ENCODE measurements at regions not wholly inside any gene's neighbourhood (a gene's known extent, or its start where the extent isn't known, plus 50 kb on each side); places are given as distances from the start of the nearest gene placed in this dataset.

DNA sequence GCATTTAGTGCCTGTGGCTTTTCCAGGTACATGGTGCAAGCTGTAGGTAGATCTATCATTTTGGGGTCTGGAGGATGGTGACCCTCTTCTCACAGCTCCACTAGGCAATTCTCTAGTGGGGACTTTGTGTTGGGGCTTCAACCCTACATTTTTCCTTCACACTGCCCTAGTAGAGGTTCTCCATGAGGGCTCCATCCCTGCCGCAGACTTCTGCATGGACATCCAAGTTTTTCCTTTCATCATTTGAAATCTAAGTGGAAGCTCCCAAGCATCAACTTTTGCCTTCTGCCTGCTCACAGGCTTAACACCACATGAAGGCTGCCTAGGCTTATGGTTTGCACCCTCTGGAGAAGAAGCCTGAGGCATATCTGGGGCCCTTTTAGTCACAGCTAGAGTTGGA is 492.7 kb downstream of the PIK3C3 start:
- Histone ChIP-seq H3K27ac (ENCODE audit: low read length) (no peak overlapping the region), H3K27me3 (ENCODE audit: insufficient read depth, low read length) (no peaks in the 10 kb centered on the region), H3K4me1 (ENCODE audit: insufficient read depth, low read length) (no peaks in the 10 kb centered on the region), H3K9ac (ENCODE audit: low read depth, low read length) (no peak overlapping the region), H3K36me3 (ENCODE audit: insufficient read depth, low read depth, low read length) (no peaks in the 10 kb centered on the region), H3K9me3 (ENCODE audit: insufficient read depth, low read depth, low read length) (peaks cover 29% of the 10 kb centered on the region), H3K4me3 (ENCODE audit: low read length) (no peak overlapping the region)

DNA sequence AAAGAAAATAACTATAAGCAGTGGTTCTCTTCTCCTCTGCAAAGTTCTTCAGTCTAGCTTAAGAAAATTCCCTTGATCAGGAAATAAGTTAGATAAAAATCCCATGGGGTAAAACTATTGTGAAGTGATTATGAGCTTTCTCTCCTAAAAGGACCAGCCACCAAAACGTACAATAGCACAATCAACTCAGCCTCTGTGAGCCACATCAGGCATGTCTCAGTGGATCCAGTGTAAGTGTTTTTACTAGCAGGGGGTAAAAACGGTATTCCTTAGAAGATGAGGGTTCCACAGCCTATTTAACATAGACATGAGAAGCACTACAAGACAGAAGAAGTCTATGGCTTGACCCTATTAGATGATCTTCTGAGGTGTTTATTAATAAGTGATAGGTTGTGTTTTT is 503.2 kb downstream of the PIK3C3 start:
- Histone ChIP-seq H3K4me1 (ENCODE audit: insufficient read depth, low read length) (no peaks in the 10 kb centered on the region), H3K36me3 (ENCODE audit: insufficient read depth, low read depth, low read length) (no peaks in the 10 kb centered on the region), H3K9me3 (ENCODE audit: insufficient read depth, low read depth, low read length) (no peaks in the 10 kb centered on the region), H3K4me3 (ENCODE audit: low read length) (no peak overlapping the region), H3K27me3 (ENCODE audit: insufficient read depth, low read length) (no peaks in the 10 kb centered on the region), H3K9ac (ENCODE audit: low read depth, low read length) (no peak overlapping the region), H3K27ac (ENCODE audit: low read length) (no peak overlapping the region)

- Histone ChIP-seq H3K27me3 (ENCODE audit: insufficient read depth, low read length) (no peaks in the 10 kb centered on the region), H3K9ac (ENCODE audit: low read depth, low read length) (no peak overlapping the region), H3K9me3 (ENCODE audit: insufficient read depth, low read depth, low read length) (no peaks in the 10 kb centered on the region)
Observed at GRCh38 chr18:42459873-42460272, 504.8 kb downstream of the PIK3C3 start.

DNA sequence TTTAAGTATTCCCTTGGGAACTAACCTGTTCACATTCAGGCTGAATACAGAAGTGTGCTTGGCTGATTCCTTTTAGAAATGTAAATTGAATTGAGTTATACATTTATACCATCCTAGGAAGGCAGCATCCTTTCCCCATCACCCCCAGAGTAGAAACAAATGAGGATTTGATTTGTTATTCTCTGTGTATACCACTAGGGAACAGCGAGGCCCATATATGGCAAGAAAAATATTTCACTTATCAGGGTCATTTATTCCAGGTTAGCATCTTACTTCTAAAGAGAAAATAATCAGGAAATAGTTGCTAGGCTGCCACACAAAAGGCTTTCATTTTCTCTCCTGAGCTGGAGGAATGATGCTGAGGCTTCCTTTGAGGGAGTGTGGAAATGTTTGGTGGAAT is 516.9 kb downstream of the PIK3C3 start:
- Histone ChIP-seq H3K4me3 (ENCODE audit: low read length) (no peak overlapping the region), H3K27me3 (ENCODE audit: insufficient read depth, low read length) (no peaks in the 10 kb centered on the region), H3K36me3 (ENCODE audit: insufficient read depth, low read depth, low read length) (no peaks in the 10 kb centered on the region), H3K9me3 (ENCODE audit: insufficient read depth, low read depth, low read length) (no peaks in the 10 kb centered on the region), H3K9ac (ENCODE audit: low read depth, low read length) (no peak overlapping the region), H3K4me1 (ENCODE audit: insufficient read depth, low read length) (no peaks in the 10 kb centered on the region), H3K27ac (ENCODE audit: low read length) (no peak overlapping the region)

More at GRCh38 chr18:42459873-42460272, 504.8 kb downstream of the PIK3C3 start:
- H3K36me3 ChIP-seq (ENCODE audit: insufficient read depth, low read depth, low read length) = no peaks in the 10 kb centered on the region
- no peaks in the 10 kb centered on the region for H3K4me1 ChIP-seq (ENCODE audit: insufficient read depth, low read length)
- no peak overlapping the region for H3K4me3 ChIP-seq (ENCODE audit: low read length)
- H3K27ac ChIP-seq (ENCODE audit: low read length) = no peak overlapping the region

- no peaks in the 10 kb centered on the region for H3K9me3 ChIP-seq (ENCODE audit: insufficient read depth, low read depth, low read length)
- H3K27me3 ChIP-seq (ENCODE audit: insufficient read depth, low read length) = no peaks in the 10 kb centered on the region
- no peaks in the 10 kb centered on the region for H3K36me3 ChIP-seq (ENCODE audit: insufficient read depth, low read depth, low read length)
- no peaks in the 10 kb centered on the region for H3K4me1 ChIP-seq (ENCODE audit: insufficient read depth, low read length)
- no peak overlapping the region for H3K27ac ChIP-seq (ENCODE audit: low read length)
- no peak overlapping the region for H3K4me3 ChIP-seq (ENCODE audit: low read length)
- no peak overlapping the region for H3K9ac ChIP-seq (ENCODE audit: low read depth, low read length)
Observed at GRCh38 chr18:42473611-42474010, 518.6 kb downstream of the PIK3C3 start.

GRCh38 chr18:42474577-42474976 is 519.5 kb downstream of the PIK3C3 start:
- Histone ChIP-seq H3K4me1 (ENCODE audit: insufficient read depth, low read length) (no peaks in the 10 kb centered on the region), H3K27ac (ENCODE audit: low read length) (no peak overlapping the region), H3K9ac (ENCODE audit: low read depth, low read length) (no peak overlapping the region), H3K27me3 (ENCODE audit: insufficient read depth, low read length) (no peaks in the 10 kb centered on the region), H3K9me3 (ENCODE audit: insufficient read depth, low read depth, low read length) (no peaks in the 10 kb centered on the region), H3K4me3 (ENCODE audit: low read length) (no peak overlapping the region), H3K36me3 (ENCODE audit: insufficient read depth, low read depth, low read length) (no peaks in the 10 kb centered on the region)

DNA sequence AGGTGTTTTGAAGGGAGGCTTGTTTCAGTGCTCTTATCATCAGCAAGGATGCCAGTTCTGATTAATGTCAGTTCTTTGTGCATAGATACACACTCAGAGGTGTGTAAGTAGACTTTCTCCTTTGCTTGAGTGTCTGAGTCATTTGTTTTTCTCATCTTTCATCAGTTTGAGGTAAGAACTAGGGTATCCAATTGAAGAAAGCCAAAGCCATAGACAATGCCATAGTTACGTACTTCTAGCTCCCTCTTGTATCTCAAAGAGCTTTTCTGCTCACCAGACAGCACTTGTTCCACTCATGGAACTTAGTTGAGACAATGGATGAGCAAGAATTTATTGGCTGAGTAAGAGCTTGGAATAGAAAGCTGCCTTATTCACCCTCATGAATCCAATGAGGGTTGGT is 520.1 kb downstream of the PIK3C3 start:
- no peaks in the 10 kb centered on the region for H3K27me3 ChIP-seq (ENCODE audit: insufficient read depth, low read length)
- no peaks in the 10 kb centered on the region for H3K36me3 ChIP-seq (ENCODE audit: insufficient read depth, low read depth, low read length)
- H3K27ac ChIP-seq (ENCODE audit: low read length) = no peak overlapping the region
- no peak overlapping the region for H3K4me3 ChIP-seq (ENCODE audit: low read length)
- no peak overlapping the region for H3K9ac ChIP-seq (ENCODE audit: low read depth, low read length)
- H3K9me3 ChIP-seq (ENCODE audit: insufficient read depth, low read depth, low read length) = no peaks in the 10 kb centered on the region
- no peaks in the 10 kb centered on the region for H3K4me1 ChIP-seq (ENCODE audit: insufficient read depth, low read length)

DNA sequence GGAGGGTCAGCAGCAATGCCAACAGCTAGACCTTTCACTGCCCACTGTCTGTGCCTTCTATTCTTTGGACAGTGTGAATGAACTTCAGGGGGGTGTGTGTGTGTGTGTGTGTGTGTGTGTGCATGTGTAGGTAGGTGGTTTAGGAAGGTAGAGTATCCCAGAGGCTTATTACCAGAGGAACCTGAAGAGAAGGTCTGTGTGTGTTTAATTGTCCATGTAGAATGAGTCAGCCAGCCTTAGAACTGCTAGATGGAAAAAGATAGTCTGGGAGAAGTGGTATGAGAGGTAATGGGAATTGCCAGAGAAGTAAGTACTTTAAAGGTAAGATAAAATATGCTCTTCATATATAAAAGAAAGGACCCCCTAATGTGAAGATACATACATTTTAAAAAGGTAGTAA is 522.2 kb downstream of the PIK3C3 start:
- no peaks in the 10 kb centered on the region for H3K36me3 ChIP-seq (ENCODE audit: insufficient read depth, low read depth, low read length)
- no peak overlapping the region for H3K9ac ChIP-seq (ENCODE audit: low read depth, low read length)
- H3K9me3 ChIP-seq (ENCODE audit: insufficient read depth, low read depth, low read length) = no peaks in the 10 kb centered on the region
- H3K27ac ChIP-seq (ENCODE audit: low read length) = no peak overlapping the region
- no peaks in the 10 kb centered on the region for H3K4me1 ChIP-seq (ENCODE audit: insufficient read depth, low read length)
- H3K27me3 ChIP-seq (ENCODE audit: insufficient read depth, low read length) = no peaks in the 10 kb centered on the region
- H3K4me3 ChIP-seq (ENCODE audit: low read length) = no peak overlapping the region

DNA sequence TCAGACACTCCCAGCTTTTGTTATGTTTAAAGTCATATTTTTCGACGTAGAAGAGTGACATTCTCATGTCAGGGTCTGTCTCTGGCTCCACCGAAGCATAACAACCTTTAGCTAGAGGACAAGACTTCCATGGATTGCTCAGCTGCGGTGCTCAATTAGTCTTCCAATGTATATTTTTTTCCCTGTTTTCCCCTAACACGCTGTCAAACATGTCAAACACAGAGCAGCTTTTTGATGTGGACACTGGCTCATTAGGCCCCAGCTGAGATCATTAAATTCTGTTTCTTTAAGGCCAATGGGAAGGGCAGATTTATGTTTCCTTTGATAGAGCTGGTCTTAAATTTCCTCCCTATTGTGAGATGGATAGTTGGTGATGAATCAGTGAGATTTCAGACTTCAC is 525.4 kb downstream of the PIK3C3 start:
- no peaks in the 10 kb centered on the region for H3K27me3 ChIP-seq (ENCODE audit: insufficient read depth, low read length)
- H3K36me3 ChIP-seq (ENCODE audit: insufficient read depth, low read depth, low read length) = no peaks in the 10 kb centered on the region
- no peaks in the 10 kb centered on the region for H3K4me1 ChIP-seq (ENCODE audit: insufficient read depth, low read length)
- H3K9me3 ChIP-seq (ENCODE audit: insufficient read depth, low read depth, low read length) = no peaks in the 10 kb centered on the region
- no peak overlapping the region for H3K27ac ChIP-seq (ENCODE audit: low read length)
- no peak overlapping the region for H3K9ac ChIP-seq (ENCODE audit: low read depth, low read length)
- no peak overlapping the region for H3K4me3 ChIP-seq (ENCODE audit: low read length)

DNA sequence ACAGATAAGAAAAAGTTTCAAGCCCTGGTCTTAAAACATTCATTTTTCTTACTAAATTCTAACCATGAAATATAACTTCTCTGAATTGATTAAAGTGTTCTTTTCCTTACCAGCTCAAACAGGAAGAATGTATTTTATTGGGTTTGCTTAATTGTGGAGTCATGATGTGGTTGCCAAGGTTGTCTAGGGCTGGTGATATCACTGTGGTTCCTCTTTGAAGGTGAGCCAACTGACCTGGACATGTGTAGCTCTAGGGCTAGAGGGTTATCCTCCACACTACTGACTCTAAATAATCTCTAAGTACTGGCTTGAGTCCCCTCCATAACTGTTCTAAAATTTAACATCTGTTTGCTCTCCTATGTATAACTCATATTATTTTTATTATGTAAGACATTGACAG is 529.6 kb downstream of the PIK3C3 start:
- Histone ChIP-seq H3K27me3 (ENCODE audit: insufficient read depth, low read length) (no peaks in the 10 kb centered on the region), H3K27ac (ENCODE audit: low read length) (no peak overlapping the region), H3K9me3 (ENCODE audit: insufficient read depth, low read depth, low read length) (no peaks in the 10 kb centered on the region), H3K9ac (ENCODE audit: low read depth, low read length) (no peak overlapping the region), H3K36me3 (ENCODE audit: insufficient read depth, low read depth, low read length) (no peaks in the 10 kb centered on the region), H3K4me3 (ENCODE audit: low read length) (no peak overlapping the region), H3K4me1 (ENCODE audit: insufficient read depth, low read length) (no peaks in the 10 kb centered on the region)

DNA sequence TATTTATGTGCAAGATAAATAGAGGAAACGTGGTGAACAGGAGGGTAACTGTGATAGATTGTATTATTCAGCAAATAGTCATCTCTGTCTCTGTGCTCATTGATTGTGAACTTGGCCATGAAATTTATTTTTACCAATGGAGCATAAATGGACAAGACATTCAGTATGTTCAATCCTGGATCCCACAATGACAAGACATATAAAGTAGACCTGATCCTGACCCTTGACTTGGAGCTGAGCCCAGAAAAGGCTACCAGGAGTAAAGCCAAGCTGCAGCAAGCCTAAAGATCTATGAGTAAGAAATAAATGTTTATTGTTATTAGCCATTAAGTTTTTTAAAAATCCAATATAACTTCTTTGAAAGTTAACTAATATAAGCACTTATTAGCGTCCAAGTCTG is 531.2 kb downstream of the PIK3C3 start:
- Histone ChIP-seq H3K27me3 (ENCODE audit: insufficient read depth, low read length) (no peaks in the 10 kb centered on the region), H3K4me1 (ENCODE audit: insufficient read depth, low read length) (no peaks in the 10 kb centered on the region), H3K36me3 (ENCODE audit: insufficient read depth, low read depth, low read length) (no peaks in the 10 kb centered on the region), H3K9me3 (ENCODE audit: insufficient read depth, low read depth, low read length) (no peaks in the 10 kb centered on the region), H3K27ac (ENCODE audit: low read length) (no peak overlapping the region), H3K4me3 (ENCODE audit: low read length) (no peak overlapping the region), H3K9ac (ENCODE audit: low read depth, low read length) (no peak overlapping the region)

DNA sequence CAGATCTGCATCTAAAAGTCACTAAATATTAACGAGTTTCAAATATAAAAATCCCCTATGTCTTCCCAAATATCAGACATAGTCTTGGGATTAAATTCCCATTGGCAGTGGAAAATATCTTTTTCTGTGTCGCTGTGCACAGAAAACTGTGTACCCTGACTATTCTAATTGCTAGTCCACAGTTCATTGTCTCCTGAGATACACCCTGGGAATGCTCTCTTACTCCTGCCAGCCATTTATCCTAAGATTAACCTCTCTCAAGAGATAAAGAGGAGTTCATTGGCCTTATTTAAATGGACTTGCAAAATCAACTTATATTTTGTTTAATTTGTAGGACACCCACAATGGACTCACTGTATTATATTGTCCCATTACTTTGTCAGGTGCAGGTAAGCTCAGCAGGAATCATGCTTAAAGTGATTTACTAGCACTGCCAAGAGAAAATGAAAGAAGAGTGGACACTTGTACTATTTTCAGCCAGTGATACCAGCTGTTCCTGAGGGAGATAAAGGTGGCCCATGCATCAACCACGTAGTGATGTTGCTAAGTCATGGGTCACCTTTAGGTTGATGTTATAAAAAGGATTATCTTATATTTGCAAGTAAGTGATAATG is 553.8 kb downstream of the PIK3C3 start:
- H3K27ac ChIP-seq (ENCODE audit: low read length) = no peak overlapping the region
- H3K27me3 ChIP-seq (ENCODE audit: insufficient read depth, low read length) = no peaks in the 10 kb centered on the region

More for the DNA sequence above, 553.8 kb downstream of the PIK3C3 start:
- no peaks in the 10 kb centered on the region for H3K9me3 ChIP-seq (ENCODE audit: insufficient read depth, low read depth, low read length)
- no peaks in the 10 kb centered on the region for H3K4me1 ChIP-seq (ENCODE audit: insufficient read depth, low read length)
- no peak overlapping the region for H3K9ac ChIP-seq (ENCODE audit: low read depth, low read length)
- H3K4me3 ChIP-seq (ENCODE audit: low read length) = no peak overlapping the region
- no peaks in the 10 kb centered on the region for H3K36me3 ChIP-seq (ENCODE audit: insufficient read depth, low read depth, low read length)
